Mesenchymal stem cell (in vitro differentiated cells and primary cell): ENCODE measurements at regions not wholly inside any gene's neighbourhood (a gene's known extent, or its start where the extent isn't known, plus 50 kb on each side); places are given as distances from the start of the nearest gene placed in this dataset.
A peak's percentile ranks its signal among the peaks of the same experiment; 100 is the strongest.

Source experiments
- DNase-seq: peaks from one replicate; pipeline ENCODE4 v3.0.0-alpha.2; 2013
- H2AFZ ChIP-seq: one replicate; pipeline ENCODE4 v1.6.1; 2013; ENCODE audit warnings: low read depth, mild to moderate bottlenecking, control low read depth, inconsistent platforms, low read length, moderate library complexity
- H2AK5ac ChIP-seq: 2 replicates; pipeline ENCODE4 v1.6.1; 2013; ENCODE audit warnings: low read length, moderate library complexity, mild to moderate bottlenecking, inconsistent platforms; ENCODE audit not compliant: severe bottlenecking
- H2BK120ac ChIP-seq: one replicate; pipeline ENCODE4 v1.6.1; 2013; ENCODE audit warnings: low read depth, mild to moderate bottlenecking, inconsistent platforms, low read length, moderate library complexity
- H2BK12ac ChIP-seq, 2 experiments: one replicate each; pipeline ENCODE4 v1.6.1; 2013; ENCODE audit warnings: inconsistent platforms in 2 of 2, low read length in 2 of 2, mild to moderate bottlenecking in 2 of 2, moderate library complexity in 2 of 2, control low read depth in 1 of 2
- H2BK15ac ChIP-seq: one replicate; pipeline ENCODE4 v1.6.1; 2013; ENCODE audit warnings: mild to moderate bottlenecking, low read depth, inconsistent platforms; ENCODE audit not compliant: poor library complexity, severe bottlenecking
- H2BK5ac ChIP-seq: 2 replicates; pipeline ENCODE4 v1.6.1; 2013; ENCODE audit warnings: low read depth, mild to moderate bottlenecking, low read length, control low read depth, inconsistent platforms; ENCODE audit not compliant: poor library complexity, severe bottlenecking
- H3K14ac ChIP-seq, 2 experiments: one replicate each; pipeline ENCODE4 v1.6.1; 2013; ENCODE audit warnings: inconsistent platforms in 2 of 2, low read length in 2 of 2, control low read depth in 1 of 2, mild to moderate bottlenecking in 1 of 2, moderate library complexity in 1 of 2
- H3K18ac ChIP-seq, 2 experiments: one replicate each; pipeline ENCODE4 v1.6.1; 2013; ENCODE audit warnings: inconsistent platforms in 2 of 2, low read length in 2 of 2, control low read depth in 1 of 2, low read depth in 1 of 2, mild to moderate bottlenecking in 1 of 2
- H3K23ac ChIP-seq, 2 experiments: one replicate each; pipeline ENCODE4 v1.6.1; 2013; ENCODE audit warnings: inconsistent platforms in 2 of 2, low read length in 2 of 2, mild to moderate bottlenecking in 2 of 2, moderate library complexity in 2 of 2, control low read depth in 1 of 2
- H3K27ac ChIP-seq: 2 replicates; pipeline ENCODE4 v1.5.1; 2013; ENCODE audit warnings: mild to moderate bottlenecking, moderate library complexity, low read length, control low read depth, inconsistent platforms; ENCODE audit not compliant: poor library complexity, severe bottlenecking
- H3K27me3 ChIP-seq, 2 experiments: 2 replicates each; pipeline versions ENCODE4 v1.6.1 to v1.7.0; 2013; ENCODE audit warnings: low read length in 2 of 2, mild to moderate bottlenecking in 2 of 2, moderate library complexity in 2 of 2, control low read depth in 1 of 2, inconsistent platforms in 1 of 2; ENCODE audit not compliant: control insufficient read depth in 1 of 2, insufficient read depth in 1 of 2
- H3K36me3 ChIP-seq, 2 experiments: 2 replicates each; pipeline versions ENCODE4 v1.6.1 to v1.7.0; 2013; ENCODE audit warnings: low read length in 2 of 2, control low read depth in 1 of 2, inconsistent platforms in 1 of 2, low read depth in 1 of 2, mild to moderate bottlenecking in 1 of 2; ENCODE audit not compliant: insufficient read depth in 2 of 2, control insufficient read depth in 1 of 2
- H3K4ac ChIP-seq, 2 experiments: one replicate each; pipeline ENCODE4 v1.6.1; 2013; ENCODE audit warnings: inconsistent platforms in 2 of 2, low read length in 2 of 2, mild to moderate bottlenecking in 2 of 2, moderate library complexity in 2 of 2, control low read depth in 1 of 2, low read depth in 1 of 2
- H3K4me1 ChIP-seq: 2 replicates; pipeline ENCODE4 v1.6.1; 2013; ENCODE audit warnings: low read depth, low read length, control low read depth; ENCODE audit not compliant: control insufficient read depth, insufficient read depth
- H3K4me2 ChIP-seq: 2 replicates; pipeline ENCODE4 v1.6.1; 2013; ENCODE audit warnings: low read length, mild to moderate bottlenecking, inconsistent platforms; ENCODE audit not compliant: poor library complexity, severe bottlenecking
- H3K4me3 ChIP-seq, 2 experiments: 2 replicates each; pipeline versions ENCODE4 v1.5.1 to v1.7.0; 2013; ENCODE audit warnings: low read length in 2 of 2, mild to moderate bottlenecking in 2 of 2, control low read depth in 1 of 2, low read depth in 1 of 2; ENCODE audit not compliant: insufficient read depth in 1 of 2
- H3K79me1 ChIP-seq: replicated peaks from 2 replicates; pipeline ENCODE4 v1.6.1; 2013; ENCODE audit warnings: mild to moderate bottlenecking, control low read depth, low read length, inconsistent platforms; ENCODE audit not compliant: poor library complexity, severe bottlenecking
- H3K9ac ChIP-seq: 2 replicates; pipeline ENCODE4 v1.7.0; 2013; ENCODE audit warnings: mild to moderate bottlenecking, low read length, moderate library complexity
- H3K9me3 ChIP-seq: 2 replicates; pipeline ENCODE4 v1.7.0; 2013; ENCODE audit warnings: mild to moderate bottlenecking, low read length; ENCODE audit not compliant: control insufficient read depth
- H4K8ac ChIP-seq: one replicate; pipeline ENCODE4 v1.6.1; 2013; ENCODE audit warnings: inconsistent platforms, mild to moderate bottlenecking, low read length, moderate library complexity
- H4K91ac ChIP-seq: one replicate; pipeline ENCODE4 v1.6.1; 2013; ENCODE audit warnings: mild to moderate bottlenecking, low read length, inconsistent platforms
- WGBS: methylation state at CpG from one replicate; pipeline ENCODE4 v1.1.7; 2013; ENCODE audit warnings: mixed read lengths; 5-methylcytosine and 5-hydroxymethylcytosine counted together

DNA sequence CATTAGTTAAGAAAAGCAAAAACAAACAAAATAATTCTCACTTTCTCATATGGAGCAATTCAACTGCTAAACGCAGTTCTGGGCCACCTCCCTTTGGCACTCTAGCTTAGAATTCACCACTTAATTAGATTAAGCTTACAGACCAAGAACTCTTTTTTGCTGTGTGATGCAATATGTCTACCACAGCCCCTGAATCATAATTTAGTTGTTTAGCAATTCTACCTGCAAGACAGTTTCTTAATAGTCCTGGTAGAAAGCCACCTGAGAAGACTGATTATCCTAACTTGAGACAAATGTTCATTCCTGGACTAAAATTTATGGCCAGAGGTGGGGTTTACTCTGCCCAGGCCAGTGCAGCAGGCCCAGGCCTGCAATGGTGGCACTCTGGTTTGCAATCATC lies 205.9 kb downstream of the HS3ST3A1 start:
- Histone ChIP-seq H3K79me1 (no peaks in the 10 kb centered on the region), H3K9ac (peak overlapping the region; percentile 55), H3K4me3 (peak overlapping the region in 1 of 2 experiments; percentile 9), H3K18ac (no peak overlapping the region), H2AK5ac (no peak overlapping the region), H3K4me1 (no peaks in the 10 kb centered on the region), H4K8ac (no peak overlapping the region), H4K91ac (no peak overlapping the region), H3K4ac (no peak overlapping the region), H2BK120ac (no peak overlapping the region), H2BK5ac (no peak overlapping the region), H3K36me3 (no peaks in the 10 kb centered on the region), H3K14ac (no peak overlapping the region), H3K23ac (no peak overlapping the region), H3K27me3 (no peaks in the 10 kb centered on the region), H3K27ac (no peak overlapping the region), H2AFZ (no peak overlapping the region), H3K4me2 (no peak overlapping the region), H2BK12ac (no peak overlapping the region), H2BK15ac (no peak overlapping the region), H3K9me3 (no peaks in the 10 kb centered on the region)
- WGBS: 76% methylated on average over 1 of the region's 1 CpG
- DNase-seq: no peak

DNA sequence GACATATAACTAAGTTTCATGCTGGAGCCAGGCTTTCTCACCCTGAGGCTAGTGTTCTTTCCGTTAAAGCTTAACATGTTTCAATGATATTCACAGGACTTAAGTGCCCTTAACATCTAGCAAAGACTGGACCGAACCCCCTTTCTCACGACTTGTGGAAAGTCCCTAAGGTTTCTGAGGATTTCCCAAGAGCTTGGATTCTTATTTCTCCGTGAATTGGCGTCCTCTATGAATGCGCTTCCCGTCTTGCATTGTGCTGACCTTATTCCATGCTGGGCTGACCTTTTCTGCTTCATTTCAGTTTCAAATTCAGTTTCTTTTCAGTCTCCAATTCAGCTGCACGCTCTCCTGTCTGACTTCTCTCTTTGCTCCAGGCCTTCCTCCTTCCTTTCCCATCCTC lies 206.4 kb downstream of the HS3ST3A1 start:
- H2AFZ ChIP-seq: no peak overlapping the region

DNA sequence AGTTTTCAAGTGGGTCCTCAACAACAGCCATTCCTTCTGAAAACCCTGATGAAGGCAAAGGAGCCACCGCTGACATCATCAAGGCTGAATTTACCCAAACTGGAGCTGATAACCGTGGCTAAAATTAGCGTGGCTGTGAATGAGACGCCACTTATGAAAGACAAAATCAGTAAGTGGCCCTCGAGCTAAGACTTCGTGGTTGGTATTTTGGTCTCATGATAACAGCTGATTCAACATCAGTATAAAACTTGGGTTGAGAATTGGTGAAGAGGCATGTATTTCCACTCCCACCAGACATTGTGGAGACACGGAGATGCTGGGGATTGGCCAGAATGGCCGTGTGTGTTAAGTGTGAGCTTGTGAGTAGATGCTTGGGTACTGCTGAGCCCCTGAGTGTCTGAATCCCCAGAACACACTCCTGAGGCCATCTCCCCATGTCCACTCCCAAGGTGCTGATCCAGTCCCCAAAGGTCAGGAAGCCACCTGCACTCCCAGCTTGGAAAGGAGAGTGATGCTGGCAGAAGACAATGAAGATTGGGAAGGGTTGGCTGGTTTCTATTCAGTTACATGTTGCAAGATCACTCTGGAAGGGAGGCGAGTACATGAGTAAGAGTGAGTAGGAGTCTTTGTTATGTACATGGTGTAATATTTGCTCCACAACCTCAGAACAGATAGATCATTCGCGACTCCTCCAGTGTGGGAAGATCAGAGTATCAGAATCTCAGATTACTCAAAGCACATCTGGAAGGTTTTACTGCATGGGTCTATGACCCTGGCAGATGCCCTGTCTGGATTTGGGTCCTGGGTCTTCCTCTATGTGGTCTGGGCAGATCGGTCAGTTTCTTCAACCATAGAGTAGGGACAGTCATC lies 207.7 kb downstream of the HS3ST3A1 start:
- Histone ChIP-seq H3K4me3 (peak overlapping the region in 1 of 2 experiments; percentile 5), H3K4me2 (no peak overlapping the region), H3K9ac (no peak overlapping the region), H2BK120ac (no peak overlapping the region), H3K79me1 (no peaks in the 10 kb centered on the region), H3K9me3 (no peaks in the 10 kb centered on the region), H3K18ac (no peak overlapping the region), H4K91ac (no peak overlapping the region), H3K23ac (no peak overlapping the region), H2BK5ac (no peak overlapping the region), H2AK5ac (no peak overlapping the region), H2AFZ (no peak overlapping the region), H4K8ac (no peak overlapping the region), H2BK12ac (no peak overlapping the region), H3K27ac (no peak overlapping the region), H3K14ac (no peak overlapping the region), H3K4ac (no peak overlapping the region), H3K27me3 (no peaks in the 10 kb centered on the region), H2BK15ac (no peak overlapping the region), H3K36me3 (no peaks in the 10 kb centered on the region), H3K4me1 (no peaks in the 10 kb centered on the region)
- WGBS: 94% methylated on average over 12 of the region's 12 CpGs
- peak; percentile 13 for DNase-seq

More for the DNA sequence above, 206.4 kb downstream of the HS3ST3A1 start:
- H3K4me3 ChIP-seq: peak overlapping the region in 1 of 2 experiments; percentile 9
- no peak overlapping the region for H3K27ac ChIP-seq
- peak overlapping the region; percentile 55 for H3K9ac ChIP-seq
- no peaks in the 10 kb centered on the region for H3K4me1 ChIP-seq
- H2BK15ac ChIP-seq: no peak overlapping the region
- H3K9me3 ChIP-seq: no peaks in the 10 kb centered on the region
- H3K79me1 ChIP-seq: no peaks in the 10 kb centered on the region
- H4K8ac ChIP-seq: no peak overlapping the region
- no peak overlapping the region for H2BK120ac ChIP-seq
- no peak overlapping the region for H3K4ac ChIP-seq
- H3K4me2 ChIP-seq: no peak overlapping the region
- H3K23ac ChIP-seq: no peak overlapping the region
- WGBS: 90% methylated on average over 8 of the region's 8 CpGs
- H3K27me3 ChIP-seq: no peaks in the 10 kb centered on the region
- H2BK12ac ChIP-seq: no peak overlapping the region
- no peak overlapping the region for H4K91ac ChIP-seq
- H3K18ac ChIP-seq: no peak overlapping the region
- DNase-seq: no peak
- H2BK5ac ChIP-seq: no peak overlapping the region
- no peak overlapping the region for H2AK5ac ChIP-seq
- H3K36me3 ChIP-seq: no peaks in the 10 kb centered on the region
- H3K14ac ChIP-seq: no peak overlapping the region

DNA sequence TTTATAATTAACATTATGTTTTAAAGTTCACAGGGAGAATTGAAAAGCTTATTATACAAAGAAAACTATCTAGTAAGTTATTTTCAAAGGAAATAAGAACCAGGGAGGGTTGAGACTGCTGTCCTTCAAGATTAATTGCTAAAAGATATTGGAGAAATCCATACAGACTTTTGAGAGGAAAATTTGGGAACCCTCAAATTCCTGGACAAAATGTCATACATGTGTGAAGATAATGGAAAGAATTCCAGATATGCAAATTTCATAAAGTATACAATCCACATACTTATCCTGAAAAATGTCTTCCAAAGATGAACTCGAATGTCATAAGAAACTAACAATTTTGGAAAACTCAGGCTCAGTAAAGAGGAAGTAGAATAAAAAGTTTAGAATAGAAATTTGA lies 213.8 kb downstream of the HS3ST3A1 start:
- no peak overlapping the region for H4K8ac ChIP-seq
- no peaks in the 10 kb centered on the region for H3K9me3 ChIP-seq
- no peak overlapping the region for H2BK120ac ChIP-seq
- no CpG with 5 or more reads among the region's 1 CpG for WGBS
- H3K79me1 ChIP-seq: no peaks in the 10 kb centered on the region
- H3K36me3 ChIP-seq: no peaks in the 10 kb centered on the region
- DNase-seq: no peak
- no peak overlapping the region for H3K4me2 ChIP-seq
- no peak overlapping the region for H3K23ac ChIP-seq
- no peak overlapping the region for H2BK12ac ChIP-seq
- no peak overlapping the region for H3K4ac ChIP-seq
- no peak overlapping the region for H2AK5ac ChIP-seq
- H2BK15ac ChIP-seq: no peak overlapping the region
- no peak overlapping the region for H2BK5ac ChIP-seq
- H3K4me3 ChIP-seq: no peak overlapping the region
- no peak overlapping the region for H4K91ac ChIP-seq
- H3K27ac ChIP-seq: no peak overlapping the region
- no peak overlapping the region for H3K18ac ChIP-seq
- no peaks in the 10 kb centered on the region for H3K27me3 ChIP-seq
- H3K14ac ChIP-seq: no peak overlapping the region
- H3K9ac ChIP-seq: no peak overlapping the region
- no peak overlapping the region for H2AFZ ChIP-seq
- no peaks in the 10 kb centered on the region for H3K4me1 ChIP-seq
